RKO (cell line): ENCODE measurements at regions not wholly inside any gene's neighbourhood (a gene's known extent, or its start where the extent isn't known, plus 50 kb on each side); places are given as distances from the start of the nearest gene placed in this dataset.

Experiments used
- DNase-seq: peaks from one replicate; pipeline ENCODE4 v3.0.0-alpha.2; 2016; ENCODE audit warnings: low spot score

GRCh38 chr12:53838978-53839377 lies 87.2 kb upstream of the CISTR start:
- DNase-seq: no peak

- DNase-seq: no peak
Measured at GRCh38 chr12:53840316-53840715, 88.5 kb upstream of the CISTR start.

GRCh38 chr12:53842686-53843085 lies 90.9 kb upstream of the CISTR start:
- no peak for DNase-seq

GRCh38 chr12:53843545-53843944 lies 91.8 kb upstream of the CISTR start:
- no peak for DNase-seq

- no peak for DNase-seq
Measured at GRCh38 chr12:53844994-53845844, 93.4 kb upstream of the HOXC13 start.

DNA sequence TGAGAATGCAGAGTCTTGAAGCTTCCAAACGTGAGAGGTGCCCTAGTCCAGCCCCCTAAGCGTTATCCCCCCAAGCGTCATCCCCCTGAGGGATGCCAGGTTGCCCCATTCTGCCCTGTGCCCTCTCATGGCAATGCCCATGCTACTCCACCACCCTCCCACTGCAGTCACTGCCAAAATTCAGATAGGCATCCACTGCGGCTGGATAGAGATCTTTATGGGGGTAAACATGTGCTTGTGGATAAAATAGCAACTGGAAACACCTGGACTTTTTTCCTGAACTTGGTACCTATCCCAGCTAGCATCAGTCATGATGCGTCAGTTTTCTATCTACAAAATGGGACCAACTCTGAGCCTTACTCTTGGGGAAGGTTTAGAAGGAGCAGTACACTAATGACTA lies 92.7 kb upstream of the HOXC13 start:
- DNase-seq: no peak

- DNase-seq: no peak
Measured at GRCh38 chr12:53849113-53849512, 89.5 kb upstream of the HOXC13 start.

- DNase-seq: no peak
Measured at GRCh38 chr12:53849656-53850055, 89.0 kb upstream of the HOXC13 start.

DNA sequence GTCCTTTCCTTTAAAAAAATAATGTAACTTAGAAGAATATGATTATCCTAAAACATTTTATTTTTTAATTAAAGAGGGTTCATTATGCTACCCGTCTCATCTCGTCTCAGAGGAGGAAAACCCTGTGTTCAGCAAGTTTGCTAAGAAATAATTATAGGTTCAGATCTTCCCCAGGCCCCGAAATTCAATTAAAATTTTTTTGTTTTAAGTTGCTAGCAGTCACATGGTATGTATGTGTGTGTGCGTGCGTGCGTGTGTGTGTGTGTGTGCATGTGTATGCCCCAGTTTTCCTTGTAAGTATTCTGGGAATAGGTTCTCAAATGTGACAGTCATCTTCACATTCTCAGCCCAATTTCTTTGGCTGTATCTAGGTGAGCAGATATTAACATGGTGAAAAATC lies 86.6 kb upstream of the HOXC13 start:
- no peak for DNase-seq

- no peak for DNase-seq
Measured at GRCh38 chr12:53852992-53853391, 85.6 kb upstream of the HOXC13 start.

DNA sequence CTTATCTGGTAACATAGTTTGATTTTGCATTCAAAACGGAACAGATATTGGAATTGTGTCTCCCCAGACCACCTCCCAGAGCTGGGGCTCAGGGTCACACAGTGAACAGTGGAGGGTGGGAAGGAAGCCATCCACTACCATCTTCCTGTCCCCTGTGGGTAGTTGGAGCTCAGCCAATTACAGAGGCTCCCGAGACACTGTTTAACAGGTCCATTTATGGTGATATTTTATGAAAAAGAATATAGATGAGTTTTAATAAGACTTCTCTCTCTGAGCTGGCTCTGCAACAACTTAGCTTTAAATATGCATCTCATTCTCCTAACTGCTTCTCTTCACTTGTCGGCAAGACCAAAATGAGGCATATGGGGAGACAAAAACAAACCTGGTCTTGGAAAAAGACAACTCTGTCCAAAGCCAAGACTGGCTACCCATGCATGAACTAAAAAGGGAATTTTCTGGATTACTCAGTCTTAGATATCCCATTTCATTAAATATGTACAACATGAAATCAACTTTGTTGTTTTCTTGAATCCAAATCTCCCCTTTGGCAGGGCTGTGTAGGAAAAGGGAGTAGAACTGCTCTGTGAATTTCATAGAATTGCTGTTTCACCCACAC lies 83.8 kb upstream of the HOXC13 start:
- DNase-seq: no peak

- no peak for DNase-seq
Measured at GRCh38 chr12:53856132-53856531, 82.5 kb upstream of the HOXC13 start.

- DNase-seq: no peak
Measured at GRCh38 chr12:53857666-53858065, 81.0 kb upstream of the HOXC13 start.

- no peak for DNase-seq
Measured at GRCh38 chr12:53860426-53861345, 77.9 kb upstream of the HOXC13 start.

GRCh38 chr12:53862206-53862605 lies 76.4 kb upstream of the HOXC13 start:
- DNase-seq: no peak

- no peak for DNase-seq
Measured at GRCh38 chr12:53862831-53863230, 75.8 kb upstream of the HOXC13 start.

DNA sequence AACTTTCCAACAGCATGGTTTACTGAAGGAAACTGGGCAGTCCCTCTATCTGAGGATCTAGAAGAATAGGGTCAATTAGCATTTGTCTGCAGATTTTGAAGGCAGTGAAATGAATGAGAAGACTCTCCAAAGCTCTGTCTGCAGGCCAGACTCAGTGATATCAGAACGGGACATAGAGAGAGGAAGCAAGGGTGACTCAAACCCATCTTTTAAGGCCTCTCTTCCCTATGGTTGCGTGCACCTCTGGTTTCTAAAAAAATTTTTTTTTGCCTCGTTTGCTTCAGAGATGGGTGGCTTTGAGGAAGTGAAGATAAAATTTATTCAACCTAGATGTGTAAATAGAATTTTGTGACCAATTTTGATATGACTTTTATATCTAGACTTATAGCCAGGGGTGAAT lies 71.9 kb upstream of the HOXC13 start:
- DNase-seq: no peak

DNA sequence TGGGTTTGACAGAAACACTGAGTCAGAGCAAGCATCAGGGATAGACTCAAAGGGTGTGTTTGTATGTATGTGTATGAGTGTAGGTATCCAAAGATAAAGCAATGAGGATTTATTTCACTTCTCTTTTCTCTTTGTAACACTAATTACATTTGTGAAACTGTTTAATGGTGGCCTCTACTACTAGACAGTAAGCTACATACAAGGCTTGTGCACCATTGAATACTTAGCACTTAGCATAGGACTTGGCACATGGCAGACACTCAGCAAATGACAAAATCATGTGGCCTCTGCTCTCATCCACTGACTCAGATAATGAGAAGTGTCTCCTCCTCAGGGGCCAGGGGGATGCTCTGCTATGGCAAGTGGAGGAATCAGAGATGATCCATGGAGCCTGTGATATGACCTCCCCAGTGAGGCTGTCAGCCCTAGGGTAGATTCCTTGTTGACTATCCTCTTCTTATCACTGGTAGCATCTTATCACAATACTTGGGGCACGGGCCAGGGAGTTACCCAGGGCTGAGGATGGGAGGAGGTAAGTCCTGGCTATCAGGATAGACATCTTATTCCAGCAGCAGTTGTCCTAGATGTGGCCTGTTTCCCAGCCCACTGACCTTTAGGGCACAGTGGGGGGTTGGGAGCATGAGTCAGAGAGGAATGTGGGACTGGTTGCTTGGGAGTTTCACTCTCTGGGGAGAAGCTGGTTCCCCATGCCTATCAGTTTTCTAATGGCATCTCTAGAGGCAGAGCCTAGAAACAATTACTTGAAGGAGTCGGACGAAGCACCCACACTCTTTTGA lies 71.2 kb upstream of the HOXC13 start:
- no peak for DNase-seq

GRCh38 chr12:53868511-53868986 lies 70.1 kb upstream of the HOXC13 start:
- DNase-seq: no peak

- DNase-seq: no peak
Measured at GRCh38 chr12:53869500-53869899, 69.1 kb upstream of the HOXC13 start.

- no peak for DNase-seq
Measured at GRCh38 chr12:53870117-53870516, 68.5 kb upstream of the HOXC13 start.

DNA sequence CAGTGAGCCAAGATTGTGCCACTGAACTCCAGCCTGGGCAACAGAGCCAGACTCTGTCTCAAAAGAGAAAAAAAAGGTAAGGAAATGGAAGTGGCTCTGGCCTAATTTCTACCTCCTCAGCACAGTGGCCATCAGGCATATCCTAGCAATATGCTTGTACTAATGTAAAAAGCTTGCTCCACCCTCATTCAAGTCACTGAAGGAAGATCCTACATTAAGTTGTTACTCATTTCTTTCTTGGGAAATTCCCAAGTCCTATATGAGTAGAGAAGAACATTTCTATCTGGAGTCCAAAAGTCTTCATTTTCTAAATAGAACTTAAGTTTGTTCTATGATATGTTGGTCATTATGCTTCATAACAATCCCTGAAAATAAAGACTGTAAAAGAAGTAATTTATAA lies 67.3 kb upstream of the HOXC13 start:
- no peak for DNase-seq
